ENCODE measurements at regions not wholly inside any gene's neighbourhood (a gene's known extent, or its start where the extent isn't known, plus 50 kb on each side); places are given as distances from the start of the nearest gene placed in this dataset.

GRCh38 chr21:41664881-41665765 lies 101.7 kb downstream of the RIPK4 start:
- intact Hi-C loops (cut with micrococcal nuclease; ENCODE audit: unreplicated experiment) (loop anchor here (2.0 kb wide), 1 partner anchor 152 kb away; no protein-coding TSS in a partner anchor), in situ Hi-C loops (cut with HindIII; ENCODE audit: extremely low pct_ligation_motif_present, low pct_unique_long_range_greater_than_20kb) (loop anchor here (5.0 kb wide), 1 partner anchor 102 kb away; the partner anchor contains the start of gene RIPK4)
- ChIA-PET CTCF (ENCODE audit: low intra/inter-chr PET ratio, low total read pairs) (interaction anchor here (2.3 kb wide), 1 partner anchor 113 kb away, joined by 7 read pairs; no protein-coding TSS in a partner anchor), POLR2A (interaction anchor here (1.0 to 1.7 kb wide), 3 partner anchors 13 to 51 kb away, joined by 4 to 13 read pairs (median 4); no protein-coding TSS in a partner anchor)
- Histone ChIP-seq H3K79me2 (ENCODE audit: insufficient read depth, low read length) (no peaks in the 10 kb centered on the region), H3K27me3 (ENCODE audit: control insufficient read depth in 1 of 2, insufficient read depth in 2 of 2, low read length in 2 of 2) (peaks cover 2 to 37% of the 10 kb centered on the region in 2 experiments; a peak in 4 of 5 replicates), H2AFZ (ENCODE audit: low read length) (no peak overlapping the region), H3K9me3 (ENCODE audit: low read length) (no peaks in the 10 kb centered on the region), H3K4me3 (replicated peaks in 1 of 3; ENCODE audit: insufficient read depth in 1 of 3, low read depth in 2 of 3, low read length in 3 of 3) (peak overlapping the region in 2 of 3 experiments; percentile 4 to 60; a peak in 2 of 6 replicates), H3K4me2 (ENCODE audit: low read depth, low read length) (peak overlapping the region; percentile 68), H4K20me1 (ENCODE audit: insufficient read depth, low read length) (no peaks in the 10 kb centered on the region), H3K9ac (ENCODE audit: insufficient read depth, low read depth, low read length) (no peak overlapping the region), H3K27ac (ENCODE audit: extremely low read length, insufficient read depth, low read length) (no peak overlapping the region), H3K36me3 (replicated peaks in 1 of 2; ENCODE audit: control insufficient read depth in 1 of 2, insufficient read depth in 2 of 2, low read length in 2 of 2) (no peaks in the 10 kb centered on the region), H3K4me1 (ENCODE audit: insufficient read depth, low read length) (peaks cover 24% of the 10 kb centered on the region)
- ATAC-seq = peak; percentile 8; the same call in 2 of the 3 replicates
- DNase-seq (ENCODE audit: low spot score) = no peak
- FAIRE-seq = no peak
- no TSS peak for BruUV-seq (replicated peaks)
- 41% methylated on average over 7 of the region's 32 CpGs for WGBS (ENCODE audit: low lambda C conversion rate)
- TF ChIP-seq THAP11 (CRISPR knock-in tag; IDR thresholded peaks at IDR 0.05) = no peak
- TF ChIP-seq RELA (CRISPR knock-in tag; IDR thresholded peaks at IDR 0.05) = no peak
- no peak for TF ChIP-seq ATF2 (CRISPR knock-in tag; IDR thresholded peaks at IDR 0.05)
- TF ChIP-seq ATAD3A (CRISPR knock-in tag; IDR thresholded peaks at IDR 0.05) = no peak
- no peak for TF ChIP-seq TCF7 (IDR thresholded peaks at IDR 0.05; ENCODE audit: low read depth)
- TF ChIP-seq SNAPC2 (CRISPR knock-in tag; IDR thresholded peaks at IDR 0.05) = no peak
- no peak for TF ChIP-seq MXD1 (CRISPR knock-in tag; IDR thresholded peaks at IDR 0.05)
- TF ChIP-seq RARA (CRISPR knock-in tag; IDR thresholded peaks at IDR 0.05) = no peak
- no peak for TF ChIP-seq ZNF761 (CRISPR knock-in tag; conservative IDR thresholded peaks at IDR 0.05)
- no peak for TF ChIP-seq ZKSCAN8 (CRISPR knock-in tag; IDR thresholded peaks at IDR 0.05; ENCODE audit: borderline replicate concordance)
- TF ChIP-seq CREB3 (CRISPR knock-in tag; IDR thresholded peaks at IDR 0.05) = no peak
- no peak for TF ChIP-seq ZNF570 (CRISPR knock-in tag; IDR thresholded peaks at IDR 0.05; ENCODE audit: borderline replicate concordance)
- TF ChIP-seq HNRNPLL (IDR thresholded peaks at IDR 0.05; ENCODE audit: low read depth, low read length, poor library complexity, severe bottlenecking) = no peak
- no peak for TF ChIP-seq ZNF33B (CRISPR knock-in tag; IDR thresholded peaks at IDR 0.05)
- TF ChIP-seq SIX4 (CRISPR knock-in tag; IDR thresholded peaks at IDR 0.05) = no peak
- no peak for TF ChIP-seq STAT6 (CRISPR knock-in tag; IDR thresholded peaks at IDR 0.05; ENCODE audit: borderline replicate concordance)
- no peak for TF ChIP-seq ZNF597 (CRISPR knock-in tag; IDR thresholded peaks at IDR 0.05)
- no peak for TF ChIP-seq GATA4 (IDR thresholded peaks at IDR 0.05; ENCODE audit: borderline replicate concordance, low read depth)

Measured in HepG2 (cell line).